Esophagus squamous epithelium (tissue), 4 donors: ENCODE measurements at regions not wholly inside any gene's neighbourhood (a gene's known extent, or its start where the extent isn't known, plus 50 kb on each side); places are given as distances from the start of the nearest gene placed in this dataset.
"Not testable (repeated sequence)": the region's sequence is repeated elsewhere in the genome, so short reads cannot be mapped to it uniquely, and the experiment has no call there.

Source experiments
- CTCF ChIP-seq, 6 experiments: fragments of 450-650 bp in 4 of 6; fragments of 200-600 bp in 2 of 6; sonication (generic) in 2 of 6; IDR thresholded peaks; one replicate each; pipeline ENCODE4 v1.5.1; 2016 to 2019; ENCODE audit warnings: antibody characterized with exemption in 6 of 6, mild to moderate bottlenecking in 4 of 6, moderate library complexity in 4 of 6
- POLR2A ChIP-seq, 4 donors: fragments of 450-650 bp; IDR thresholded peaks; one replicate each; pipeline ENCODE4 v1.6.1; 2017; ENCODE audit warnings: antibody characterized with exemption in 4 of 4, mild to moderate bottlenecking in 4 of 4, moderate library complexity in 3 of 4

GRCh38 chr1:93755251-93755715 is 73.6 kb upstream of the BCAR3 start:
- TF ChIP-seq CTCF, POLR2A (IDR thresholded peaks at IDR 0.05): not testable (repeated sequence)
